HepG2 (cell line): ENCODE measurements at regions not wholly inside any gene's neighbourhood (a gene's known extent, or its start where the extent isn't known, plus 50 kb on each side); places are given as distances from the start of the nearest gene placed in this dataset.
"Not testable (repeated sequence)": the region's sequence is repeated elsewhere in the genome, so short reads cannot be mapped to it uniquely, and the experiment has no call there.

Experiments used
- ATAC-seq: fragments of 200-7000 bp; cut with Tn5 transposase; 3 replicates; pipeline ENCODE4 v1.9.1; 2020; ENCODE audit warnings: mild to moderate bottlenecking, moderate library complexity
- BruUV-seq: library from RNA; stranded (reverse); fragments of 400-500 nt; replicated peaks from 2 replicates; lab custom pipeline; 2021; lab: Mats Ljungman, UMichigan
- CTCF ChIA-PET: fragments of 300-600 bp; formaldehyde crosslinking; extraction: SDS; loops from one replicate; lab custom pipeline; 2021; ENCODE audit warnings: low total read pairs, inconsistent platforms, low intra/inter-chr PET ratio; lab: Yijun Ruan, JAX
- POLR2A ChIA-PET: fragments of 350-600 bp; sonication (Branson Sonifier 250); formaldehyde crosslinking; loops from one replicate; lab custom pipeline; 2020; ENCODE audit warnings: antibody characterized with exemption, inconsistent platforms; lab: Yijun Ruan, JAX
- DNase-seq: peaks from one replicate; pipeline ENCODE4 v3.0.0-alpha.2; 2015; ENCODE audit warnings: low spot score
- FAIRE-seq: peaks from 3 replicates; lab custom pipeline; 2011; peaks lifted over from hg19 to GRCh38; lab: Jason Lieb, UNC
- H2AFZ ChIP-seq: one replicate; pipeline ENCODE4 v1.6.1; 2011; ENCODE audit warnings: low read length, inconsistent platforms
- H3K27ac ChIP-seq: fragments of 300-600 bp; 3 replicates; pipeline ENCODE4 v1.8.0; 2011; ENCODE audit warnings: mixed run types, mild to moderate bottlenecking, mixed read lengths, low read length, inconsistent platforms; ENCODE audit not compliant: insufficient read depth; ENCODE audit errors: extremely low read length
- H3K27me3 ChIP-seq, 2 experiments: fragments of 200-600 bp in 1 of 2; 2 replicates in 1 of 2; 3 replicates in 1 of 2; pipeline versions ENCODE4 v1.6.0 to v1.8.0; 2011; ENCODE audit warnings: low read length in 2 of 2, mild to moderate bottlenecking in 2 of 2, moderate library complexity in 2 of 2, inconsistent platforms in 1 of 2; ENCODE audit not compliant: insufficient read depth in 2 of 2, control insufficient read depth in 1 of 2
- H3K36me3 ChIP-seq, 2 experiments: fragments of 200-600 bp in 1 of 2; replicated peaks in 1 of 2; 2 replicates in 1 of 2; 3 replicates in 1 of 2; pipeline versions ENCODE4 v1.5.1 to v1.8.0; 2011; ENCODE audit warnings: low read length in 2 of 2, inconsistent platforms in 1 of 2; ENCODE audit not compliant: insufficient read depth in 2 of 2, control insufficient read depth in 1 of 2
- H3K4me1 ChIP-seq: 2 replicates; pipeline ENCODE4 v1.5.1; 2012; ENCODE audit warnings: low read length, inconsistent platforms; ENCODE audit not compliant: insufficient read depth
- H3K4me2 ChIP-seq: 2 replicates; pipeline ENCODE4 v1.6.0; 2011; ENCODE audit warnings: low read depth, low read length, inconsistent platforms
- H3K4me3 ChIP-seq, 3 experiments: fragments of 200-600 bp in 1 of 3; sonication (generic), shearing (Covaris generic) in 1 of 3; replicated peaks in 1 of 3; 2 replicates each; pipeline ENCODE4 v1.5.1; 2011 to 2016; ENCODE audit warnings: low read length in 3 of 3, inconsistent platforms in 2 of 3, low read depth in 2 of 3, mild to moderate bottlenecking in 2 of 3, control low read depth in 1 of 3, mixed read lengths in 1 of 3; ENCODE audit not compliant: insufficient read depth in 1 of 3
- H3K79me2 ChIP-seq: one replicate; pipeline ENCODE4 v1.6.1; 2011; ENCODE audit warnings: low read length, inconsistent platforms; ENCODE audit not compliant: insufficient read depth
- H3K9ac ChIP-seq: 2 replicates; pipeline ENCODE4 v1.6.0; 2011; ENCODE audit warnings: mild to moderate bottlenecking, low read depth, low read length, inconsistent platforms; ENCODE audit not compliant: insufficient read depth
- H3K9me3 ChIP-seq: 2 replicates; pipeline ENCODE4 v1.5.1; 2012; ENCODE audit warnings: mild to moderate bottlenecking, low read length
- H4K20me1 ChIP-seq: 2 replicates; pipeline ENCODE4 v1.6.0; 2011; ENCODE audit warnings: inconsistent platforms, mild to moderate bottlenecking, low read length, moderate library complexity; ENCODE audit not compliant: insufficient read depth
- IKZF4 ChIP-seq: sonication (generic); formaldehyde crosslinking; IDR thresholded peaks from 2 replicates; pipeline ENCODE4 v1.5.1; 2020; ENCODE audit warnings: borderline replicate concordance, mild to moderate bottlenecking, low read depth, missing genetic modification reagents; ENCODE audit errors: not compliant biosample characterization
- ZNF121 ChIP-seq: sonication (generic); formaldehyde crosslinking; IDR thresholded peaks from 2 replicates; pipeline ENCODE4 v1.5.0; 2020; ENCODE audit warnings: mild to moderate bottlenecking, missing genetic modification reagents
- ZNF629 ChIP-seq: sonication (generic); formaldehyde crosslinking; conservative IDR thresholded peaks from 2 replicates; pipeline ENCODE4 v1.5.0; 2020; ENCODE audit warnings: missing genetic modification reagents
- ZNF780A ChIP-seq: sonication (generic); formaldehyde crosslinking; IDR thresholded peaks from 2 replicates; pipeline ENCODE4 v1.8.0; 2022; ENCODE audit warnings: mild to moderate bottlenecking, missing genetic modification reagents, moderate library complexity
- WGBS: methylation state at CpG from one replicate; pipeline ENCODE4 v1.1.6; 2017; ENCODE audit warnings: low lambda C conversion rate; 5-methylcytosine and 5-hydroxymethylcytosine counted together
- in situ Hi-C: cut with HindIII; loops from 2 replicates; pipeline ENCODE4 v1.10.0; 2017; ENCODE audit warnings: low pct_unique_long_range_greater_than_20kb; ENCODE audit not compliant: extremely low pct_ligation_motif_present
- intact Hi-C: fragments of 100-400 bp; cut with micrococcal nuclease; formaldehyde crosslinking; loops from one replicate; pipeline ENCODE4 v1.10.0; 2022; ENCODE audit not compliant: unreplicated experiment

DNA sequence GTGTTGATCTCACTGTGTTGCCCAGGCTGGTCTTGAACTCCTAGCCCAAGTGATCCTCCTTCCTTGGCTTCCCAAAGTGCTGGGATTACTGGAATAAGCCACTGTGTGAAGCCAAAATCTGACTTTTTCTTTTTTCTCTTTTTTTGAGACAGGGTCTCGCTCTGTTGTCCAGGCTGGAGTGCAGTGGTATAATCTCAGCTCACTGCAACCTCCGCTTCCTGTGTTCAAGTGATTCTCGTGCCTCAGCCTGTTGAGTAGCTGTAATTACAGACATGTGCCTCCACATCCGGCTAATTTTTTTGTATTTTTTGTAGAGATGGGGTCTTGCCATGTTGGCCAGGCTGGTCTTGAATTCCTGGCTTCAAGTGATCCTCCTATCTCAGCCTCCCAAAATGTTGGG is 61.3 kb downstream of the IRX5 start:
- not testable (repeated sequence) for H3K36me3 ChIP-seq, H3K4me3 ChIP-seq, ATAC-seq
- peak; percentile 51 for TF ChIP-seq ZNF121
- TF ChIP-seq, all 625 proteins: peak for 1; not testable (repeated sequence) for 624
- peaks cover 0 to 23% of the 10 kb centered on the region in 2 experiments; a peak in 2 of 5 replicates for H3K27me3 ChIP-seq
- H3K9me3 ChIP-seq, DNase-seq, H3K4me1 ChIP-seq, FAIRE-seq, in situ Hi-C loops, H2AFZ ChIP-seq, BruUV-seq, CTCF ChIA-PET, H3K4me2 ChIP-seq, H3K27ac ChIP-seq, H3K79me2 ChIP-seq, intact Hi-C loops, POLR2A ChIA-PET, H4K20me1 ChIP-seq, H3K9ac ChIP-seq: not testable (repeated sequence)
- 43% methylated on average over 4 of the region's 4 CpGs for WGBS

DNA sequence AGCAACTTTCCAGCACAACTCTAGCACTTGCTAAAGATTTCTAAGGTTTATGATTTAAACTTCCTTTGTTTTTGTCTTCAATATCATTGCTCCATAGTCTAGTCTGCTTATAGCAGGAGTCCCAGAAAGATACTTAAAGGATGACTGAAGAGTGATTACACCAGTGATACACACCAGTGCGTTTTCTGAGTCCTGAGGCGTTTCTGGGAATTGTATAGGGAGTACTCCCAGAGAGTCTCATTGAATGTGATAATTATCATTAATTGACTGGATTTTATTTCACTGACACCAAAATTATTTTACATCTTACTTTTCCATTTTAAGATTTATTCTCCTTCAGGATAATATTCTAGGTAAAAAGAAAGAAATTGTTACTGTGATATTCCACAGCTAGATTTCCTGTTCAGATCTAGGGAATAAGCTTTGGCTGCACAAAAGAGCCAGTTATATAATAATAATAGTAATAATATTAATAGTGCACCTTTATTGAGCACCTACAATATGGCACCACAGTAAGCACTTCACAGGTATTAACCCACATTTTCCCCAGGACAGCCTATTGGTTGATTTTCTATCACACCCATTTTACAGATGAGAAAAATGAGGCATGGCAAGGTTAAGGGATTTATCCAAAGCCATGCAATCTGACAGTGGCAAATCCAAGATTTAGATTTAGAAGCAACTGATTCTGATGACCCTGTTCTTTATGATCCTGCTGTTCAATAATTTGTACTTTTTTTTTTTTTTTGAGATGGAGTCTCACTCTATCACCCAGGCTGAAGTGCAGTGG is 62.6 kb downstream of the IRX5 start:
- H3K4me1 ChIP-seq = no peaks in the 10 kb centered on the region
- H3K9me3 ChIP-seq = no peaks in the 10 kb centered on the region
- in situ Hi-C loops (no loop called here), intact Hi-C loops (no loop called here)
- ATAC-seq (no peak), DNase-seq (no peak), FAIRE-seq (no peak)
- CTCF ChIA-PET = no interaction called here
- POLR2A ChIA-PET = no interaction called here
- 3% methylated on average over 2 of the region's 2 CpGs for WGBS
- TF ChIP-seq ZNF629 (CRISPR knock-in tag) (peak; percentile 62), IKZF4 (CRISPR knock-in tag) (no peak), ZNF780A (CRISPR knock-in tag) (no peak)
- no peaks in the 10 kb centered on the region for H3K79me2 ChIP-seq
- H3K9ac ChIP-seq = no peak overlapping the region
- H2AFZ ChIP-seq = no peak overlapping the region
- H3K4me2 ChIP-seq = no peak overlapping the region
- H3K27me3 ChIP-seq = peaks cover 0 to 19% of the 10 kb centered on the region in 2 experiments; a peak in 2 of 5 replicates
- no peak overlapping the region for H3K4me3 ChIP-seq
- no peaks in the 10 kb centered on the region for H4K20me1 ChIP-seq
- no peaks in the 10 kb centered on the region for H3K36me3 ChIP-seq
- H3K27ac ChIP-seq = no peak overlapping the region
- no TSS peak for BruUV-seq
